Activated naive CD8-positive, alpha-beta T cell (primary cell): ENCODE measurements at regions not wholly inside any gene's neighbourhood (a gene's known extent, or its start where the extent isn't known, plus 50 kb on each side); places are given as distances from the start of the nearest gene placed in this dataset.
"Not testable (repeated sequence)": the region's sequence is repeated elsewhere in the genome, so short reads cannot be mapped to it uniquely, and the experiment has no call there.

Source experiments
- H3K27ac Mint-ChIP-seq: one replicate; pipeline ENCODE4 v1.8.0; 2021; ENCODE audit warnings: mixed read lengths
- H3K27me3 Mint-ChIP-seq: one replicate; pipeline ENCODE4 v1.8.0; 2021; ENCODE audit warnings: mixed read lengths
- H3K36me3 Mint-ChIP-seq: one replicate; pipeline ENCODE4 v1.8.0; 2021; ENCODE audit warnings: mixed read lengths
- H3K4me1 Mint-ChIP-seq: one replicate; pipeline ENCODE4 v1.8.0; 2021; ENCODE audit warnings: low read depth, mixed read lengths
- H3K4me3 Mint-ChIP-seq: one replicate; pipeline ENCODE4 v1.8.0; 2021; ENCODE audit warnings: mild to moderate bottlenecking, mixed read lengths
- H3K9me3 Mint-ChIP-seq: one replicate; pipeline ENCODE4 v1.8.0; 2021; ENCODE audit warnings: low read depth, mixed read lengths

DNA sequence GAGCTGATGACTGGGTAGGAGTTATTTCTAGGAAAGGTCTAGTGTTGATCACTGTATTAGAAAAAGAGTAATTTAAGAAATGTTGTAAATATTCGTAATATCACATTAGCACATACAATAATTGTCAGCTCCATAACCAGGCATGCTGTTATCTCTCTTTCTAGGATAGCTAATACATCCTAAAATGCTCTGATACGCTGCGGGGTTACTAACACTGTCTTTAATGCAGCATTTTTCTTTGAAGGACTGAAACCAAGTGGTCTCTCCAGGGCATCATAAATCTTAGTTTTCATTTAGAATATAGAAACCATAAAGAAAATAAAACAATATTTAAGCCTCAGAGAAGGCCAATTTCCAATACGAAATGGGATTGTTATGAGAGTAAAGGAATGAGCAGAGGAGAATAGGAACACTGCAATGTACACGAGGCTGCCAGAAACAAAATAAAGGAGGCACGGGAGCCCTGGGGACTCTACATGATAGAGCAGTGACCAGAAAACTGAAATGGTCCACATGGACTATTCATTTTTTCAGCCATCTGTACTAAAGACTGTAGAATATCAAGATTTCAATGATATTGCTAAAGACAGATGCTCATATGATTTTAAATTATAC, 1606.7 kb upstream of the AGA start:
- Mint-ChIP-seq H3K36me3 (no peaks in the 10 kb centered on the region), H3K4me1 (no peaks in the 10 kb centered on the region), H3K27me3 (no peaks in the 10 kb centered on the region)

DNA sequence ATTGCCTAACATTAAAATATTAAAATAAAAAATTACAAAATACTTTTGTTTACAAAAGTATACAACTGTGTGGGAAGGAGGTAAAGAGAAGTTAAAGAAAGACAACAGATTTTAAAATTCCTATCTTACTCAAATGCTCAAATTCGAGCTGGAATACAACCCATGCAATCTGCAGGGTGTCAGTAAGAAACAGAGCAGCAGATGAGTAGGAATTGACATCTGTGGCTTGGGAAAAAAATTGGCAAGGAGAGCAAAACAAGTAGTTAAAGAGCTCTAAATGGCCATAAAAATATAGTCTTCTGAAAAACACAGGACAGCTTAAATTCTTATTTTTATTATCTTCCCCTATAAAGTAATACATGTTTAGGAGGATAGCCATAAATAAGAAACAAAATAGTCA, 1609.0 kb upstream of the AGA start:
- H3K9me3 Mint-ChIP-seq: peaks cover 8% of the 10 kb centered on the region
- H3K36me3 Mint-ChIP-seq: no peaks in the 10 kb centered on the region
- no peaks in the 10 kb centered on the region for H3K27me3 Mint-ChIP-seq
- H3K4me1 Mint-ChIP-seq: no peaks in the 10 kb centered on the region
- H3K4me3 Mint-ChIP-seq: no peak overlapping the region
- H3K27ac Mint-ChIP-seq: no peak overlapping the region

More for the DNA sequence above, 1606.7 kb upstream of the AGA start:
- Mint-ChIP-seq H3K9me3 (peaks cover 9% of the 10 kb centered on the region), H3K4me3 (no peak overlapping the region), H3K27ac (no peak overlapping the region)

DNA sequence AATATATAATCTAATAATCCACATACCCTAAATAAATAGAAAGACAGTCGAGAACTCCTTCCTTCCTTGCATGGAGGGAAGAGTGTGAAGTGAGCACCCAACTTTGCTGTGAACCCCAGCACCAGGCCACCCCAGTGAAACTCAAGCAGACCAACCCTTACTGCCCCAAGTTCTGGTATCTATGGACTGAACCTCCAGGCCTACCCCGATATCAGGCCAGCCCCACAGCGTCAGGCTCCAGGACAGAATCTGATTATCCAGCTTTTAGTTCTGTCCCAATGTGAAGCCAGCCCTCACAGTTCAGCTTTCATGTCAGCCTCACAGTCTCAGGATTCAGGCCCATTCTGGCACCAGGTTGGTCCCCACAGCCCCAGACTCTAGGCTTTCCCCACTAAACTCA, 1617.2 kb upstream of the AGA start:
- no peak overlapping the region for H3K27ac Mint-ChIP-seq
- H3K27me3 Mint-ChIP-seq: no peaks in the 10 kb centered on the region
- H3K9me3 Mint-ChIP-seq: peaks cover 10% of the 10 kb centered on the region
- H3K4me3 Mint-ChIP-seq: no peak overlapping the region
- H3K36me3 Mint-ChIP-seq: no peaks in the 10 kb centered on the region
- H3K4me1 Mint-ChIP-seq: no peaks in the 10 kb centered on the region

DNA sequence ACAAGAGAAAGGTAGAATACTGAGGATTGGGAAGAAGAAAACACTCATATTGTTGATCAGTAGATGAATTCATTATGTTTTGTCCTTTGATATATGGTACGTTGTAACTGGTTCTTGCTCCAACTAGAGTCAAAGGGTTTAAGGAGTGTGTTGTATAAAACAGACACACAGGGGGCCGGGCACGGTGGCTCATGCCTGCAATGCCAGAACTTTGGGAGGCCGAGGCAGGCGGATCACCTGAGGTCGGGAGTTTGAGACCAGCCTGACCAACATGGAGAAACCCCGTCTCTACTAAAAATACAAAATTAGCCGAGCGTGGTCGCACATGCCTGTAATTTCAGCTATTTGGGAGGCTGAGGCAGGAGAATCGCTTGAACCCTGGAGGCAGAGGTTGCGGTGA, 1624.0 kb upstream of the AGA start:
- H3K36me3 Mint-ChIP-seq, H3K4me1 Mint-ChIP-seq, H3K27me3 Mint-ChIP-seq, H3K27ac Mint-ChIP-seq, H3K4me3 Mint-ChIP-seq: not testable (repeated sequence)
- peaks cover 12% of the 10 kb centered on the region for H3K9me3 Mint-ChIP-seq

DNA sequence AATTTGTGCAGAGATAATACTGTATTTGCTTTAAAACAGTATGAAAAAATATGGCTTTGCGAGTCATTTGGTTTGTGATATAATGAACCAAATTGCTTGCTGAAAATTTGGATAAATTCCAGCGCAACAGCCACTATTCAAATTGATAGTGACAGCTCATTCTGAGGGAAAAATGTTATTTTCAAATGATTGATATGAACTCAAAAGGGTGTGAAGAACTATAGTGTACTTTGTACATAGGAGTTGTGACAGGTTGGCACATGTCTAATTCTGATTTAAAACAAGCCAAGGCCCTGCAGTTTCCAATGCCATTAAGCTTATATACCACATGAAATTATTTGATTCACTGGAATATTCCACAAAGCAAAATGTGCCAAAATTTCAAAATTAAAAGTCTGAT, 1628.9 kb upstream of the AGA start:
- Mint-ChIP-seq H3K36me3 (no peaks in the 10 kb centered on the region), H3K27ac (no peak overlapping the region), H3K4me3 (no peak overlapping the region), H3K27me3 (no peaks in the 10 kb centered on the region), H3K4me1 (no peaks in the 10 kb centered on the region), H3K9me3 (peaks cover 4% of the 10 kb centered on the region)

DNA sequence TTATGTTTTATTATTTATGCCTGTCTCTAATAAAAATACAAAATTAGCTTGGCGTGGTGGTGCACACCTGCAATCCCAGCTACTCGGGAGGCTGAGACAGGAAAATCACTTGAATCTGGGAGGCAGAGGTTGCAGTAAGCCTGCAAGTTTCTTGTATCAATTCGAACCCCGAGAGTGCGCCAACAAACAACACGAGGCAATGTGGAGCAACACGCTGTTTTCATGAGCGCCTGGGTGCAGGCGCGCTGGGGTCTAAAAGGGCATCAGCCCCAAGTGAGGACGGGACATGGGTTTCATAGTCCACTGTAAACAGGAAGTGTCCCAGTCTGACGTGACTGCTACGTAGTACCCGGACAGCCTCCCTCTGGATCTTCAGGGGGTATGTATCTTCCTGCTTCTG, 1634.6 kb upstream of the AGA start:
- peaks cover 14% of the 10 kb centered on the region for H3K9me3 Mint-ChIP-seq
- H3K36me3 Mint-ChIP-seq: no peaks in the 10 kb centered on the region
- no peaks in the 10 kb centered on the region for H3K27me3 Mint-ChIP-seq
- no peak overlapping the region for H3K4me3 Mint-ChIP-seq
- no peaks in the 10 kb centered on the region for H3K4me1 Mint-ChIP-seq
- no peak overlapping the region for H3K27ac Mint-ChIP-seq

DNA sequence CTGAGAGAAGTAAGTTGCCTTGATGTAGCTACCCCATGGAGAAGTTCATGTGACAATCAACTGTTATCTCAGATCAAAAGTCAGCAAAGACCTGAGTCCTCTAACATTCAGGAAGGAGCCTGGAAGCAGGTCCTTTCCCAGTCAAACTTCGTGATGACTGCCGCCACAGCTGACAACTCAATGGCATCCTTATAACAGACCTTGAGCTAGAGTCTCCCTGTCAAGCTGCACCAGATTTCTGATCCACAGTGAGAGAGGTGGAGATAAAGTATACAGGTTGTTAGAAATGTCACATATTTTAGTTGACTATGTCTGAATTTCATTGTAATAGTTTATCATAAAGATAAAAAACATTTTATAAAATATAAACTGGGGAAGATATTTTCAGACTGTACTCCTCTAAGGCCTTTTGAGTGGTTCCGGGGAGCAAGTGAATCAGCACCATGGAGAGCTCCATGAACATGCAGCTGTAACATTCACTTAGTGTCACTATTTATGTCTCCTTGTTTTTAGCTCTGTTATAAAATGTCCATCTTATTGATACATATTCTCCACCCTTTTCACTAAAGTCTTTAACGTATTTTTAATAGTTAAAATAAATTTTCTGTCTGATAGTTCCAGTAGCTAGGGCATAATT, 1653.5 kb upstream of the AGA start:
- Mint-ChIP-seq H3K9me3 (peaks cover 8% of the 10 kb centered on the region), H3K36me3 (no peaks in the 10 kb centered on the region), H3K4me3 (no peak overlapping the region), H3K27ac (no peak overlapping the region), H3K4me1 (no peaks in the 10 kb centered on the region), H3K27me3 (no peaks in the 10 kb centered on the region)

DNA sequence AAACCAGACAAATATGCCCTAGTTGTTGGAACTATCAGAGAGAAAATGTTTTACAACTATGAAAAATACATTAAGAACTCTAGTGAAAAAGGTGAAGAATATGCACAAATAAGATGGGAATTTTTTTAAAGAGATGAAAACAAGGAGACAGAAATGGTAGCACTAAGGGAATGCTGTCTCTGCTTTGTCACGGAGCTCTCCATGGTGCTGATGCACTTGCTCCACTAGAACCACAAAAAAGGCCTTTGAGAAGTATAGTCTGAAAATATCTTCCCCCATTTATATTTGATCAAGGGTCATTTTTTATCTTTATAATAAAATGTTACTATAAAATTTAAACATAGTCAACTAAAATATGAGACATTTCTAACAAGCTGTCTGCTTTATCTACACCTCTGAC, 1655.5 kb upstream of the AGA start:
- H3K4me1 Mint-ChIP-seq: no peaks in the 10 kb centered on the region
- no peak overlapping the region for H3K4me3 Mint-ChIP-seq
- no peaks in the 10 kb centered on the region for H3K36me3 Mint-ChIP-seq
- H3K27ac Mint-ChIP-seq: no peak overlapping the region
- H3K9me3 Mint-ChIP-seq: no peaks in the 10 kb centered on the region
- no peaks in the 10 kb centered on the region for H3K27me3 Mint-ChIP-seq

DNA sequence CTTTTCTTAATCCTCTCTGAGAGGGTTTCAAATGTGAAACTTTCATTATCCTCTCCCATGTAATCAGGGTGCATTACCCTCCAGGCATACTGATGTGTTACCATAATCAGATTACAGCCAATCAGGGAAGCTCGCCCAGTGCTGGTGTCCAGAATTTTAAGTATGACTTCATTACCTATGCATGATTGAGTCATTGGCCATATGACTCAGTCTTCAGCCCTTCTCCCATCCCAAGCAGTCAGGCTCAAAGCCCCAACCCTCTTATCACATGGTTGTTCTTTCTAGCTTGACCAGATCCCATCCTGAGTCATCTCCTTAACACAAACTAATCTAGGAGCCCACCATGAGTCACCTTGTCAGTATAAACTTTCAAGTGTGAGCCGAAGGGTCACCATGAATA, 1668.1 kb upstream of the AGA start:
- Mint-ChIP-seq H3K27me3 (no peaks in the 10 kb centered on the region), H3K9me3 (peaks cover 8% of the 10 kb centered on the region), H3K4me3 (no peak overlapping the region), H3K36me3 (no peaks in the 10 kb centered on the region), H3K27ac (no peak overlapping the region), H3K4me1 (no peaks in the 10 kb centered on the region)

DNA sequence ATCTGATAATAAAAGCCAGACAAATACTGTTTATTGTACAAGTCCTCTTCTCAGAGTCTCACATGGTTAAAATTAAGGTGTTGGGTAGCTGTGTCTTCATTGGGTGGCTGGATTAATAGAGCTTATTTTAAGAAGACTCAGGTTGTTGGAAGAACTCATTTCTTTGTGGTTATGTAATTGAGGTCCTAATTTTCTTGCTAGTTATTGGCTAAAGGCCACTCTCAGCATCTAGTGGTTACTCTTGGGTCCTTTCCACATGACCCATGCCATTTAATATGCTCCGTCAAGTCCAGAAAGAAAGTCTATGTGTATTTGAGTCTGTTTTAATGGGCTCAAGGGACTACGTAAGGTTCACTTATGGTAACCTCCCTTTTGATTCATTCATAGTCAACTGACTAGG, 1668.6 kb upstream of the AGA start:
- Mint-ChIP-seq H3K27ac (no peak overlapping the region), H3K36me3 (no peaks in the 10 kb centered on the region), H3K9me3 (peaks cover 8% of the 10 kb centered on the region), H3K4me1 (no peaks in the 10 kb centered on the region), H3K27me3 (no peaks in the 10 kb centered on the region), H3K4me3 (no peak overlapping the region)

DNA sequence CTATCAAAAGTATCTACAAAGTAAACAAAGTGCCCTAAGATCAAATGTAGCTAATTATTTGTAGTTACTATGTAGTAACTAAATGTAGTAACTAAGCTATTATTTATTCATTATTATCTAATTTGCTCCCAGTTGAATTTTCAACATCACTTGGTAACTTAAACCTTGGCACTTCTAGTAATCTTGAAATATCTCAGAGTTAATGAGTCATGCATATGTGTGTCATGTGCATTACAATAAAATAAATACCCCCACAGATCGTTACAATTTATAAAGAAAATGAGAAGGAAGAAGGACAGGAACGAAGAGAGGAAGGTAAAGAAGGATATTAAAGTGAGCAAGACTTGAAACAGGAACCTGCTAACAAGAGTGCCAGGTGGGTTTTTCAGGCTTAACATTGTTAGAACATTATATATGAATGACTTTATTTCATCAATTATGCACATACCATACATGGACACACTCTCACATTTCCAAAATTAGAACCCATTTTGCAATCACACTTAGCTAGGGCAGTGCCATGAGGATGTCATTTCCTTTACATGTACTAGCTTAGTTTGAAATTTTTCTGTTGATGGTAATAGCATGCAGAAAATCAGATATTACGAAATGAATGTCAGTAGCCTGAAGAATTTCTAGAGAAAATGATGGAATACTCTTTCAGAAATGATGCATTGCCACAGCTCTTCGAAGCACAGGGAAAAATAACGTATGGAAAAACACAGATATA, 1670.4 kb upstream of the AGA start:
- no peaks in the 10 kb centered on the region for H3K4me1 Mint-ChIP-seq
- H3K27me3 Mint-ChIP-seq: no peaks in the 10 kb centered on the region
- H3K9me3 Mint-ChIP-seq: peaks cover 8% of the 10 kb centered on the region
- H3K36me3 Mint-ChIP-seq: no peaks in the 10 kb centered on the region
- H3K27ac Mint-ChIP-seq: no peak overlapping the region
- no peak overlapping the region for H3K4me3 Mint-ChIP-seq

DNA sequence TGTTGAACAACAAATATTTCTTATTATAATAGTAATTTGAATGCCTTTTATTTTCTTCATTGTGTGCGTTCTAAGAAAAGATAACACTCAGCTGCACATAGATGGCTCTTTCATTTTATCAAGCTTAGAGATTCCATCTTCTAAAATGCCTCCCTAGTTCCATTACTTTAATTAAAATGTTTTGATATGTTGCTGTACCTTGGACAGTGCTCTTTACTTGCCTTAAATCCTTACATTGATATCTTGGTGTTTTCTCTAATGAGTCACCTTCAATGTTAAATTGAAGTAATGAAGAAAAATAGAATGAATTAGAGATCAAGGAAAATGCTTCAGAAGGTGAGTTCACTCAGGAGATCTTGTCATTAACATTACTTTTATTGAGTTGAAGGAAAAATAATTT, 1672.4 kb upstream of the AGA start:
- Mint-ChIP-seq H3K27me3 (no peaks in the 10 kb centered on the region), H3K4me1 (no peaks in the 10 kb centered on the region), H3K9me3 (peaks cover 8% of the 10 kb centered on the region), H3K4me3 (no peak overlapping the region), H3K36me3 (no peaks in the 10 kb centered on the region), H3K27ac (no peak overlapping the region)

DNA sequence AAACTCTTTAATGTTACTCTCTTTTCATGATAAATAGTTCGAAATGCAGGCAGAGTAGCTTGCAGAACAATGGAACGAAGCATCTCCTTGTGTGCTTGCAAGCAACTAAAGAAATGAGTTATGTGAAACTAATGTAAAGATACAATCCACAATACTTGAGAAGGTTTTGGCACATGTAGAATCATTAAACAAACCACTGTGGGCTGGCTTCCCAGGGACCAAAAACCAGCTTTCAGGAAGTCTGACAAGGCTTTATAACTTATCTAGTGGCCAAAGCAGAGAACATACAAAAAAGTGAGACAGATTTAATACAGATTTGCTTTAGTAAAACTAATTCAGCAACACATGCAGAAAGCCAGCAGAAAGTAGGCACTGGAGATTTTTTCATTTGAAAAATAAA, 1673.8 kb upstream of the AGA start:
- Mint-ChIP-seq H3K4me3 (no peak overlapping the region), H3K27ac (no peak overlapping the region), H3K36me3 (no peaks in the 10 kb centered on the region), H3K4me1 (no peaks in the 10 kb centered on the region), H3K9me3 (peaks cover 8% of the 10 kb centered on the region), H3K27me3 (no peaks in the 10 kb centered on the region)

DNA sequence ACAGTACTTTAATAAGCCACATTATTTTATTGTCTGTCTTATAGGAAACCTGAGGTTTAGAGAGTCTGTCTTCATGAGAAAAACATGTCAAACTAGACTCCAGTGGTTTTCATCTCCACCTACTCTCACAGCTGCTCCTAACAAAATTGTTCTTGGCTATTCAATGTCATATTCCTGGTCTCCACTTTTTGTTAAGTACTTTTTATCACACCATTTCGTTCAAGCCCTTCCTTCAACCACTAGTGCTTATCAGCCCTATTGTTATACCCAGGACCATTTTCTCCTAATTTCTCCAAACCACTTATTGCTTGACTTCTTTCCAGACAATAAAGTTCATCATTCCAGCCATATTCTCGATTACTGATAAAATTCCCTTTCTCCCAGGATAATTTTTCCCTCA, 1674.3 kb upstream of the AGA start:
- Mint-ChIP-seq H3K36me3 (no peaks in the 10 kb centered on the region), H3K9me3 (peaks cover 3% of the 10 kb centered on the region), H3K27me3 (no peaks in the 10 kb centered on the region), H3K4me3 (no peak overlapping the region), H3K27ac (no peak overlapping the region), H3K4me1 (no peaks in the 10 kb centered on the region)

DNA sequence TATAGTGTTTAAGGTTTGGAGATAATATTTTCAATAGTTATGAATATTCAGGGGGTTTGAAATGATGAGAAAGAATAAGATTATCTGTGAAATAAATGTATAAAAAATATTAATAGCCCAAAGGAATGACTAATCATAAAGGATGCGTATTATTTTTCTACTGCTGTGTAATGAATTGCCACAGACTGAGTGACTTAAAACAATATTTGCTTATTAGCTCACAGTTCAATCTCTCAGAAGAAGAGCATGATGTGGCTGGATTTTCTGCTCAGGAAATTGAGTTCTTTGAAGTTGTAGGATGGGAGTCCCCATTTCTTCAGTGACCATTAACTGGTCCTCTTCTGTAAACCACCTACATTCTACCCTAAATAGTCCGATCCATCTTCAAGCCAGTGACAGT, 1680.8 kb upstream of the AGA start:
- H3K27me3 Mint-ChIP-seq: no peaks in the 10 kb centered on the region
- H3K9me3 Mint-ChIP-seq: peaks cover 7% of the 10 kb centered on the region
- H3K27ac Mint-ChIP-seq: no peak overlapping the region
- H3K36me3 Mint-ChIP-seq: no peaks in the 10 kb centered on the region
- H3K4me1 Mint-ChIP-seq: no peaks in the 10 kb centered on the region
- H3K4me3 Mint-ChIP-seq: no peak overlapping the region

DNA sequence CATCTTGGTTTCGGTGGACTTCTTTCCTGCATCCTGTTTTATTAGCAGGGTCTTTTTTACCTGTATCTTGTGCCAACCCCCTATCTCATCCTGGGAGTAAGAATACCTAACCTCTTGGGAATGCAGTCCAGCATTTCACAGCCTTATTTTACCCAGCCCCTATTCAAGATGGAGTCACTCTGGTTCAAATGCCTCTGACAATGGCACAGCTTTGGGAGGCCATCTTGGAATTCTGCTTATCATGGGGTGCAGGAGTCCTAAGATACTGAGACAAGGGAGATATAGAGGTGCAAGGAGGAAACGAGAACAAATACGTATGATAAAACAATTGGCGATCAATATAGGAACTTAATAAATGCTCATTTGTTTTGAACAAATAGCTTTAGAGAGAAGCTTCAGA, 1682.2 kb upstream of the AGA start:
- Mint-ChIP-seq H3K36me3 (no peaks in the 10 kb centered on the region), H3K4me1 (no peaks in the 10 kb centered on the region), H3K27me3 (no peaks in the 10 kb centered on the region), H3K27ac (no peak overlapping the region), H3K4me3 (no peak overlapping the region), H3K9me3 (peaks cover 7% of the 10 kb centered on the region)
